ENCODE measurements at regions not wholly inside any gene's neighbourhood (a gene's known extent, or its start where the extent isn't known, plus 50 kb on each side); places are given as distances from the start of the nearest gene placed in this dataset.

DNA sequence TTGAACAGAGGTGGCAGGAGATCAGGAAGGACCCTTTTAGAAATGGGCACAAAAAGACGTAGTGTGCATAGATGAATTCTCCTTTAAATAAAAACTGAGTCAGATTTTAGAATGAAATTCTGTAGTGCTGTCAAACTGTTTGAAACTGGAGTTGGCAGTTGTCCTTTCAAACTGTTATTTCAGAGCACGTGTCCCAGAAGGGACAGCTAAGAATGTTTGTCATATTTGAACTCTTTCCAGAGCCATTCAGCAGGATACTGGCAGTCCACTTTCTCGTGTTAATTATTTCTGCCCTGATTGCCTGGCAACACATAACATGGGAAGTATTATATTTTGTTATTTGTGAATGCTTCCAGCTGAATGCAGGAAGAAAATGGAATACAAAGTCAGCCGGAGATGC, 212.3 kb upstream of the DPYD start:
- TF ChIP-seq POLR2A (IDR thresholded peaks at IDR 0.05) = no peak
- TF ChIP-seq CTCF (IDR thresholded peaks at IDR 0.05) = no peak

Data from ovary (tissue), 3 donors.